Stomach smooth muscle (tissue), 2 donors: ENCODE measurements at regions not wholly inside any gene's neighbourhood (a gene's known extent, or its start where the extent isn't known, plus 50 kb on each side); places are given as distances from the start of the nearest gene placed in this dataset.
"Not testable (repeated sequence)": the region's sequence is repeated elsewhere in the genome, so short reads cannot be mapped to it uniquely, and the experiment has no call there.

Experiments
- H3K27ac ChIP-seq: one replicate; pipeline ENCODE4 v1.7.0; 2013; ENCODE audit warnings: mild to moderate bottlenecking, low read length, inconsistent platforms
- H3K27me3 ChIP-seq, 2 donors: one replicate each; pipeline ENCODE4 v1.7.0; 2013; ENCODE audit warnings: low read length in 2 of 2; ENCODE audit not compliant: insufficient read depth in 2 of 2, control insufficient read depth in 1 of 2
- H3K36me3 ChIP-seq, 2 donors: one replicate each; pipeline ENCODE4 v1.7.0; 2013; ENCODE audit warnings: low read length in 2 of 2; ENCODE audit not compliant: control insufficient read depth in 2 of 2, insufficient read depth in 2 of 2
- H3K4me1 ChIP-seq: one replicate; pipeline ENCODE4 v1.7.0; 2013; ENCODE audit warnings: low read length; ENCODE audit not compliant: control insufficient read depth, insufficient read depth
- H3K4me3 ChIP-seq, 2 donors: one replicate each; pipeline ENCODE4 v1.7.0; 2013; ENCODE audit warnings: low read length in 2 of 2
- H3K9ac ChIP-seq, 2 donors: one replicate each; pipeline ENCODE4 v1.7.0; 2013; ENCODE audit warnings: low read length in 2 of 2, mild to moderate bottlenecking in 1 of 2
- H3K9me3 ChIP-seq, 2 donors: one replicate each; pipeline ENCODE4 v1.7.0; 2013; ENCODE audit warnings: low read length in 2 of 2; ENCODE audit not compliant: control insufficient read depth in 2 of 2
- donor health status: healthy.
- donor health status: Pancreatic carcinoma.

DNA sequence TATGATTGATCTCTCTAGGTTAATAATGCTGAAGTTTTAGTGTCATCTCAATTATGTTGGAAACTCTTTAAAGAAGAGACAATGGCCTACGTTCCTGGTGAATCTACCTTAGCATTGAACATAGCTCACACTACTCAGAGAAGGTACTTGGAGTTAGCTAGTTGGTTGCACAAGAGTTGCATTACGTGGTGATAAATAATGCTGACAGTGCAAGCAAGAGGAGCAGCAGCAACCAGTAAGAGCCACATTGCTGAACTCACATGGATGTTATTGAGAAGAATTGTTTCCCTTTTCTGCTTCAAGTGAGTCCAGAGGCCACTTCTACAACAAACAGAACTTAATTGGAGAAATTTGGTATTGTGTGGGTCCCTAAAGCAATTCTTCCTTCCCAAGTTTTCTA is 737.1 kb downstream of the TDRD15 start:
- Histone ChIP-seq H3K4me3 (no peak overlapping the region), H3K9me3 (peaks cover 0 to 3% of the 10 kb centered on the region in 2 donors), H3K4me1 (no peaks in the 10 kb centered on the region), H3K27me3 (no peaks in the 10 kb centered on the region), H3K27ac (no peak overlapping the region), H3K36me3 (no peaks in the 10 kb centered on the region), H3K9ac (no peak overlapping the region)

DNA sequence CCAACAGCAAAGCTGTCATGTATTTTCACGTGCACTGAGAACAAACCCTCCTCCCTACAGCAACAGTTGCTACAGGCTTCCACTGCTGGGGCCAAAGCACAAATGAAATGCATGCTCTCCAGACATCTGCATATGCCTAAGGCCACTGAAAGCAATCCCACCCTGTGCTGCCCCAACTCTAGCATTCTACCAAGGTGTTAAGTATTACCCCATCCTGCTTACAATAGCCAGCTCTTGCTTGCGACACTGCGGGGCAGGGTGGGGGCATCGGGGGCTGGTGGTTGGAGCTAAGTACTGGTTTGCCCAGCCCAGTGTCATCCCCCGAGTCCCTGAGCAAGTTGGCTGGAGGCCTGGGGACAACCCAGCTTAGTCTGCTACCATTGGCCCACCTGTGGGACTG is 742.5 kb downstream of the TDRD15 start:
- Histone ChIP-seq H3K9ac (no peak overlapping the region), H3K4me3 (no peak overlapping the region), H3K27me3 (no peaks in the 10 kb centered on the region), H3K9me3 (no peaks in the 10 kb centered on the region), H3K27ac (no peak overlapping the region), H3K4me1 (no peaks in the 10 kb centered on the region), H3K36me3 (no peaks in the 10 kb centered on the region)

DNA sequence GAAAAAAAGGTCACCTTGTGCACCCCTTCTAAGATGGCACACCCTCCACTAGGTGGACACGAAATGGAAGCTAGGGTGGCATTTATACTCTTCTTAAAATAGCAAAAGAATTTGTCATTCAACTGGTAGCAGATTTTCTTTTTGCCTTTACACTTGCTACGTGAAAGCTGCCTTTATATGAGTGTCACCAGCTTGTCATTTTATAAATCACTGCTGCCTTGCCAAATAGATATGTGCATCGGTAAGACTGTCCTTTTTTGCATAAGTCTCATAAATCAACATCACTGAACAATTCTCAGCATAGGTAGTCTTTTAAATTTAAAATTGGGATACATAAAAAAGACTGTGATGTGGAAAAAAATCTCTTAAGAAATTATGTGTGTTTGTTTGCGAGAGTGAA is 764.1 kb downstream of the TDRD15 start:
- Histone ChIP-seq H3K4me1 (no peaks in the 10 kb centered on the region), H3K9ac (no peak overlapping the region), H3K27me3 (no peaks in the 10 kb centered on the region), H3K4me3 (no peak overlapping the region), H3K27ac (no peak overlapping the region), H3K9me3 (no peaks in the 10 kb centered on the region), H3K36me3 (no peaks in the 10 kb centered on the region)

DNA sequence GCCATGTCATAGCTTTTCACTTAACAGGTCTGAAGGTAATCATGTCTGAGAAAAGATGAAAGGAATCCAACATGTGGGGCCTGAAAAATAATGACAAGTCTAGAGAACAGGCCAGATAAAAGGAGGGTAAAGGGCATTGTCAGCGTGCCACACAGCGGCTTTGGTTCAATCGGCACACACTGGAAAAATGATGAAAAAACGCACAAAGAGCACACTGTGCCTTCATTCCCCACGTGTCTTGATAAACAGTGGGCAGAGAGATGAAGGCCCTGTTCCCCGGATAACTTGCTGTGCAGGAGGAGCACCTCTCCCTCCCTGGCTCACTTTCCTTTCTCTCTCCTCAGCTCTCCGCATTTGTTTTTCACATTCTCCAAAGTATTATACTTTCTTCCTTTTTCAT is 766.3 kb downstream of the TDRD15 start:
- no peaks in the 10 kb centered on the region for H3K4me1 ChIP-seq
- no peaks in the 10 kb centered on the region for H3K27me3 ChIP-seq
- no peaks in the 10 kb centered on the region for H3K9me3 ChIP-seq
- H3K36me3 ChIP-seq = no peaks in the 10 kb centered on the region
- H3K9ac ChIP-seq = no peak overlapping the region
- no peak overlapping the region for H3K4me3 ChIP-seq
- no peak overlapping the region for H3K27ac ChIP-seq

DNA sequence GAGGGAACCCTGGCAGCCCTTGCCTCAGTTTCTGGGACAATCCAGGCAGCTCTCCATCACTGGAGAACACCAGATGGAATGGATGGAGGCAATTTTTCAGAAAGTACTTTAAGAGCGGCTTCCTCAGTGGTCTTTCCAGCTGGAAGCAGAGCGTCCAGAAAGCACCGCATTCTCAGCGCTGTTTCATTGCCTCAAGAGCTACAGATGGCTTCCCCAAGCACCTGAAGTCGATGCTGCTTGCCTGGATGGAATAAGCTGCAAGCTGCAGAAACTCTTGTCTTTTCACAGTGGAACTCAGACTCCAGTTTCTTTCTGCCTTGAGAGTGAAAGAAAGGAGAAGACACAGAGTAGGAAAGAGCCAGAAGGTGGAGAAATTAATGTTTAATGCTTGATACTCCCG is 766.9 kb downstream of the TDRD15 start:
- Histone ChIP-seq H3K4me3 (no peak overlapping the region), H3K27ac (no peak overlapping the region), H3K9ac (no peak overlapping the region), H3K4me1 (no peaks in the 10 kb centered on the region), H3K27me3 (no peaks in the 10 kb centered on the region), H3K36me3 (no peaks in the 10 kb centered on the region), H3K9me3 (no peaks in the 10 kb centered on the region)

DNA sequence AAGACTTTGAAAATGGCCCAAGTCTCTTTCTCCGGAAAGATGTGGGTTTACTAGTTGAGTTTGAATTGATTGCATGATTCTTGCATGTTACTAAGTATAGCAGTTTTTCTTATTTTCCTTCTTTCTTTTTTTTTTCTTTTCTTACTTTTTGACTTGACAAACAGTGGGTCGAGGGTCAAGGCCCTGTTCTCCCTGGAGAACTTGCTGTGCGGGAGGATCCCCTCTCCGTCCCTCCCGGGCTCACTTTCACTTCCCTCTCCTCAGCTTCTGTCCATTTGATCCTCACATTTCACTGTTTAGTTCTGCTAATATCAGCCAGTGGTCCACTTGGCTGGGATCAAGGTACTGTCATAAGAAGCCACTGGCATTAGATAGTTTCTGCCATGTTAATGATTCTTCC is 767.4 kb downstream of the TDRD15 start:
- Histone ChIP-seq H3K36me3 (no peaks in the 10 kb centered on the region), H3K27ac (no peak overlapping the region), H3K4me3 (no peak overlapping the region), H3K27me3 (no peaks in the 10 kb centered on the region), H3K9me3 (no peaks in the 10 kb centered on the region), H3K4me1 (no peaks in the 10 kb centered on the region), H3K9ac (no peak overlapping the region)

DNA sequence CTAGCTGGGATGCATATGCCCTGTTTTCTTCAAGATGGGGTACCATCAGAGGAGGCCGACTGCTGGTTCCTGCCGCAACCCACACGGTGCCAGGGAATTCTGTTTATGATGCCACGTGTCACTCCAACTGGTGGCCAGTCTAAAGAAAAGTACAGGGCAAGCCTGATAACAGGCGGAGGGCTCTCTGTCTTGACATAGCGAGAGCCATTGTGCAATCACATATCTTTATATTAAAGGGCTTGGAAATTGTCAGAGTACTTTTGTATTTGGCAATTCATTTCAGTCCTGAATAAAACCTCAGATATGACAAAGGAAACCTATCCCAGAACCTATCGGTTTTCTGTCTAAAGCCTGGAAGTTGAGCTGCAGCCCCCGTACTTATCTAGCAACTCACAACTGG is 768.4 kb downstream of the TDRD15 start:
- no peaks in the 10 kb centered on the region for H3K4me1 ChIP-seq
- no peak overlapping the region for H3K4me3 ChIP-seq
- H3K9ac ChIP-seq = no peak overlapping the region
- H3K27me3 ChIP-seq = no peaks in the 10 kb centered on the region
- no peaks in the 10 kb centered on the region for H3K9me3 ChIP-seq
- no peaks in the 10 kb centered on the region for H3K36me3 ChIP-seq
- H3K27ac ChIP-seq = no peak overlapping the region

DNA sequence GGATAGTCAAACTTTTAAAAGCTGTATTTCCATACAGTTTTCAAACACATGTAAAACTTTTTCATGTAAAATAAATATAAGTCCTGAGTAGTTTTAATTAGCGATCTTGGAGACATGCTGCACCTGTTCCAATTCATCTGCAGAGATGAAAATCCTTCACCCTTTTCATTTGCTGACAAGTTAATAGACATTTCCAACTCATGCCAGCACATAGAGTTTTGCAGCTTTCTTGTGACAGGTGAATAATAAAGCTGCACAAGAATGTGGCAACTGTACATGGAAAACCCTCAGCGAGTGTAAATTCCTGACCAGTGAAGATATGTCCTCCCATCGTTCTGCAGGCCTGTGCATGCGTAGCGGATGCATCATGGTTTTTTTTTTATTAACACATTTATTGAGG is 771.4 kb downstream of the TDRD15 start:
- Histone ChIP-seq H3K36me3 (no peaks in the 10 kb centered on the region), H3K27ac (no peak overlapping the region), H3K4me3 (no peak overlapping the region), H3K9me3 (no peaks in the 10 kb centered on the region), H3K4me1 (no peaks in the 10 kb centered on the region), H3K9ac (no peak overlapping the region), H3K27me3 (no peaks in the 10 kb centered on the region)

DNA sequence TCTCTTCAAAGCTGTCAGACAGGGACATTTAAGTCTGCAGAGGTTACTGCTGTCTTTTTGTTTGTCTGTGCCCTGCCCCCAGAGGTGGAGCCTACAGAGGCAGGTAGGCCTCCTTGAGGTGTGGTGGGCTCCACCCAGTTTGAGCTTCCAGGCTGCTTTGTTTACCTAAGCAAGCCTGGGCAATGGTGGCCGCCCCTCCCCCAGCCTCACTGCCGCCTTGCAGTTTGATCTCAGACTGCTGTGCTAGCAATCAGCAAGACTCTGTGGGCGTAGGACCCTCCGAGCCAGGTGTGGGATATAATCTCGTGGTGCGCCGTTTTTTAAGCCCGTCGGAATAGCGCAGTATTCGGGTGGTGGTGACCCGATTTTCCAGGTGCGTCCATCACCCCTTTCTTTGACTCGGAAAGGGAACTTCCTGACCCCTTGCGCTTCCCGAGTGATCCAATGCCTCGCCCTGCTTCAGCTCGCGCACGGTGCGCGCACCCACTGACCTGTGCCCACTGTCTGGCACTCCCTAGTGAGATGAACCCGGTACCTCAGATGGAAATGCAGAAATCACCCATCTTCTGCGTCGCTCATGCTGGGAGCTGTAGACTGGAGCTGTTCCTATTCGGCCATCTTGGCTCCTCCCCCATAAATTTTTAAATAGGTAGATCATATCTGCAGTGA is 785.1 kb downstream of the TDRD15 start:
- H3K9me3 ChIP-seq, H3K9ac ChIP-seq, H3K4me1 ChIP-seq, H3K27me3 ChIP-seq, H3K36me3 ChIP-seq, H3K27ac ChIP-seq, H3K4me3 ChIP-seq: not testable (repeated sequence)

DNA sequence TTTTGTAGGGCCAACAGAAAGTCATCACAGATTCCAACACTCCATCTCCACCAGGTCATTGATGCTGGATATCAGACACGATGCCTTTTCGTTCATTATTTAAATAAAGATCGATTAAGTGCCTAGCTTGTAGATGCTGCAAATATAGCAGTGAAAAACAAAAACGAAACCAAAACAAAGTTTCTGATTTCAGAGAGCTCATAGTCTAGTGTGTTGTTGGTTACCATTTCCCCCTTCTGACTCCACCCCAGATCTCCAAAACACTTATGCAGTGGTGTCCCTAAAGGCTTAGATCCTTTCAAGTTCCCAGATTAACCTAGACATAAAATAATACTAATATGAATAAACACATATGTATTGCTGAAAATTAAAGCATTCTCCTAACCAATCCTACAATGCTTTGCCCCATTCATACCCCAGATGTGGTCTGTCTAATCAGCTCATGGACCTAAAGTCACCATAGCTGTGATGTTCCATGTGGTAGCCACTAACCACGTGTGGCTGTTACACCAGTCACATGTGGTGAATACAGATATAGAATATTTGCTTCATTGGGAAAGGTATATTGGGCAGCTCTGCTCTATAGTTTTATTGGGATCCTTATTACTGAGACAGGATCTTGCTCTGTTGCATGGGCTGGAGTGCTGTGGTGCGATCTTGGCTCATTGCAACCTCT is 787.2 kb downstream of the TDRD15 start:
- no peak overlapping the region for H3K9ac ChIP-seq
- H3K9me3 ChIP-seq = no peaks in the 10 kb centered on the region
- H3K27me3 ChIP-seq = no peaks in the 10 kb centered on the region
- H3K27ac ChIP-seq = no peak overlapping the region
- H3K36me3 ChIP-seq = no peaks in the 10 kb centered on the region
- no peak overlapping the region for H3K4me3 ChIP-seq
- H3K4me1 ChIP-seq = no peaks in the 10 kb centered on the region

DNA sequence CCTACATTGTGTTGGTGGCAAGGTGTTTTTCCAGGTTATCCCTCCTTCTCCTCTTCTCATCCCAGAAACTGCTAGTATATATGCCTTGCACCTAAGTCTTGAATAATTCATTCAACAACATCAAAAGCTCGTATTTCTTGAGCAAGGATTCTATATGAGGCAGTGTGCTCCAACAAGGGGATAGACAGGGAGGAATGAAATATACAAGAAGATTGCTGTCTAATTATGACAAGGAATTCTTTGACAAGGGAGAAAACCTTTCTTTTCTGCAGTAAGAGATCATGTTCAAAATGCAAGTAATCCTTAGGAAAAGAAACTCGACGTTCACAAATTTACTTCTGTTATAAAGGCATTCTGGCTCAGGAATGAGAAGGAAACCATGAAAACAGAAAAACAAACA is 788.6 kb downstream of the TDRD15 start:
- Histone ChIP-seq H3K36me3 (no peaks in the 10 kb centered on the region), H3K9me3 (no peaks in the 10 kb centered on the region), H3K4me3 (no peak overlapping the region), H3K27ac (no peak overlapping the region), H3K4me1 (no peaks in the 10 kb centered on the region), H3K9ac (no peak overlapping the region), H3K27me3 (no peaks in the 10 kb centered on the region)
